GM10266 (cell line): ENCODE measurements at regions not wholly inside any gene's neighbourhood (a gene's known extent, or its start where the extent isn't known, plus 50 kb on each side); places are given as distances from the start of the nearest gene placed in this dataset.

Experiments used
- DNase-seq: peaks from one replicate; pipeline ENCODE4 v3.0.0; 2012; ENCODE audit errors: extremely low spot score
- CTCF ChIP-seq: IDR thresholded peaks from 2 replicates; pipeline ENCODE4 v1.5.1; 2012; ENCODE audit warnings: mild to moderate bottlenecking, low read depth; ENCODE audit not compliant: control insufficient read depth, insufficient read depth; ENCODE audit errors: missing control alignments

GRCh38 chr10:129280908-129281586 is 186.0 kb upstream of the MGMT start:
- DNase-seq = no peak
- TF ChIP-seq CTCF = no peak

GRCh38 chr10:129285459-129285858 is 181.6 kb upstream of the MGMT start:
- DNase-seq = no peak
- no peak for TF ChIP-seq CTCF

- no peak for DNase-seq
- no peak for TF ChIP-seq CTCF
Observed at GRCh38 chr10:129288999-129289584, 177.9 kb upstream of the MGMT start.

GRCh38 chr10:129293991-129294700 is 172.9 kb upstream of the MGMT start:
- no peak for TF ChIP-seq CTCF
- DNase-seq = no peak

- no peak for DNase-seq
- no peak for TF ChIP-seq CTCF
Observed at GRCh38 chr10:129294944-129295343, 172.1 kb upstream of the MGMT start.

- no peak for DNase-seq
- TF ChIP-seq CTCF = no peak
Observed at GRCh38 chr10:129305046-129305445, 162.0 kb upstream of the MGMT start.

GRCh38 chr10:129307141-129307540 is 159.9 kb upstream of the MGMT start:
- no peak for DNase-seq
- TF ChIP-seq CTCF = no peak
